ENCODE measurements at regions not wholly inside any gene's neighbourhood (a gene's known extent, or its start where the extent isn't known, plus 50 kb on each side); places are given as distances from the start of the nearest gene placed in this dataset.

GRCh38 chr18:46311491-46311890, 207.3 kb downstream of the HAUS1 start:
- H3F3A ChIP-seq (ENCODE audit: insufficient read depth, low read length), result no peaks in the 10 kb centered on the region
- no peaks in the 10 kb centered on the region for H3K9me3 ChIP-seq (replicated peaks; ENCODE audit: insufficient read depth, low read length)
- DNase-seq, result no peak
- no peak overlapping the region for H3K27ac ChIP-seq (ENCODE audit: low read length)
- no peak overlapping the region for H3K9ac ChIP-seq (ENCODE audit: low read length)
- H3K27me3 ChIP-seq (replicated peaks; ENCODE audit: insufficient read depth, low read length), result no peaks in the 10 kb centered on the region
- H3K79me2 ChIP-seq (ENCODE audit: low read length), result no peaks in the 10 kb centered on the region
- H4K20me1 ChIP-seq (ENCODE audit: insufficient read depth, low read length), result no peaks in the 10 kb centered on the region
- H3K4me3 ChIP-seq (ENCODE audit: low read length), result no peak overlapping the region
- H2AFZ ChIP-seq (ENCODE audit: low read length), result no peak overlapping the region
- H3K4me1 ChIP-seq (ENCODE audit: low read length), result 0 out of 2 replicates have a peak, but pooled peaks cover 6% of the 10 kb centered on the region
- no peaks in the 10 kb centered on the region for H3K36me3 ChIP-seq (replicated peaks; ENCODE audit: insufficient read depth, low read length)
- H3K4me2 ChIP-seq (ENCODE audit: low read depth, low read length), result no peak overlapping the region
- TF ChIP-seq EZH2 (optimal IDR thresholded peaks at IDR 0.05; ENCODE audit: low read depth, low read length), result no peak
- TF ChIP-seq EZH2phosphoT487 (IDR thresholded peaks at IDR 0.05; ENCODE audit: low read length), result no peak
- no peak for TF ChIP-seq CTCF (IDR thresholded peaks at IDR 0.05; ENCODE audit: low read length)
- H3K9me2 ChIP-seq (replicated peaks; ENCODE audit: insufficient read depth, low read length), result no peaks in the 10 kb centered on the region

- H3K4me2 ChIP-seq (ENCODE audit: low read depth, low read length), result no peak overlapping the region
- DNase-seq, result no peak
- H4K20me1 ChIP-seq (ENCODE audit: insufficient read depth, low read length), result no peaks in the 10 kb centered on the region
- no peaks in the 10 kb centered on the region for H3K9me2 ChIP-seq (replicated peaks; ENCODE audit: insufficient read depth, low read length)
- no peak overlapping the region for H3K4me3 ChIP-seq (ENCODE audit: low read length)
- H3K36me3 ChIP-seq (replicated peaks; ENCODE audit: insufficient read depth, low read length), result no peaks in the 10 kb centered on the region
- no peaks in the 10 kb centered on the region for H3K27me3 ChIP-seq (replicated peaks; ENCODE audit: insufficient read depth, low read length)
- no peak overlapping the region for H3K27ac ChIP-seq (ENCODE audit: low read length)
- no peaks in the 10 kb centered on the region for H3F3A ChIP-seq (ENCODE audit: insufficient read depth, low read length)
- H2AFZ ChIP-seq (ENCODE audit: low read length), result no peak overlapping the region
- TF ChIP-seq EZH2 (optimal IDR thresholded peaks at IDR 0.05; ENCODE audit: low read depth, low read length), result no peak
- no peak for TF ChIP-seq EZH2phosphoT487 (IDR thresholded peaks at IDR 0.05; ENCODE audit: low read length)
- TF ChIP-seq CTCF (IDR thresholded peaks at IDR 0.05; ENCODE audit: low read length), result no peak
- no peak overlapping the region for H3K9ac ChIP-seq (ENCODE audit: low read length)
- 0 out of 2 replicates have a peak, but pooled peaks cover 6% of the 10 kb centered on the region for H3K4me1 ChIP-seq (ENCODE audit: low read length)
- no peaks in the 10 kb centered on the region for H3K9me3 ChIP-seq (replicated peaks; ENCODE audit: insufficient read depth, low read length)
- no peaks in the 10 kb centered on the region for H3K79me2 ChIP-seq (ENCODE audit: low read length)
Measured at GRCh38 chr18:46312221-46312620, 208.0 kb downstream of the HAUS1 start.

GRCh38 chr18:46313521-46313920, 209.3 kb downstream of the HAUS1 start:
- no peak for DNase-seq
- Histone ChIP-seq H3K27me3 (replicated peaks; ENCODE audit: insufficient read depth, low read length) (no peaks in the 10 kb centered on the region), H3K79me2 (ENCODE audit: low read length) (no peaks in the 10 kb centered on the region), H3K36me3 (replicated peaks; ENCODE audit: insufficient read depth, low read length) (no peaks in the 10 kb centered on the region), H4K20me1 (ENCODE audit: insufficient read depth, low read length) (no peaks in the 10 kb centered on the region), H3K4me3 (ENCODE audit: low read length) (no peak overlapping the region), H3K27ac (ENCODE audit: low read length) (no peak overlapping the region), H3F3A (ENCODE audit: insufficient read depth, low read length) (no peaks in the 10 kb centered on the region), H3K4me2 (ENCODE audit: low read depth, low read length) (no peak overlapping the region), H3K9me2 (replicated peaks; ENCODE audit: insufficient read depth, low read length) (no peaks in the 10 kb centered on the region), H2AFZ (ENCODE audit: low read length) (no peak overlapping the region), H3K9ac (ENCODE audit: low read length) (no peak overlapping the region), H3K9me3 (replicated peaks; ENCODE audit: insufficient read depth, low read length) (no peaks in the 10 kb centered on the region), H3K4me1 (ENCODE audit: low read length) (0 out of 2 replicates have a peak, but pooled peaks cover 6% of the 10 kb centered on the region)
- TF ChIP-seq CTCF (IDR thresholded peaks at IDR 0.05; ENCODE audit: low read length) (no peak), EZH2 (optimal IDR thresholded peaks at IDR 0.05; ENCODE audit: low read depth, low read length) (no peak), EZH2phosphoT487 (IDR thresholded peaks at IDR 0.05; ENCODE audit: low read length) (no peak)

All from MM.1S (cell line).